SK-N-SH (cell line): ENCODE measurements at regions not wholly inside any gene's neighbourhood (a gene's known extent, or its start where the extent isn't known, plus 50 kb on each side); places are given as distances from the start of the nearest gene placed in this dataset.
A peak's percentile ranks its signal among the peaks of the same experiment; 100 is the strongest.

Experiments
- CTCF ChIA-PET: fragments of 300-600, 350-600 bp; formaldehyde crosslinking; extraction: SDS; loops from one replicate; lab custom pipeline; 2021; lab: Yijun Ruan, JAX
- POLR2A ChIA-PET: fragments of 350-600 bp; sonication (Branson Sonifier 250); formaldehyde crosslinking; extraction: SDS; loops from one replicate; lab custom pipeline; 2020; ENCODE audit warnings: antibody characterized with exemption, inconsistent platforms; lab: Yijun Ruan, JAX
- DNase-seq: peaks from one replicate; pipeline ENCODE4 v3.0.0; 2012
- H2AFZ ChIP-seq: fragments of 200-600 bp; sonication (generic); 2 replicates; pipeline ENCODE4 v1.8.1; 2016; ENCODE audit warnings: antibody characterized with exemption, mild to moderate bottlenecking, low read depth
- H3F3A ChIP-seq: fragments of 200-600 bp; sonication (generic); replicated peaks from 2 replicates; pipeline ENCODE3; 2016; ENCODE audit warnings: antibody characterized with exemption, mild to moderate bottlenecking; ENCODE audit not compliant: insufficient read depth
- H3K27ac ChIP-seq, 2 experiments: fragments of 200-500 bp in 1 of 2; fragments of 200-600 bp in 1 of 2; sonication (Bioruptor generic) in 1 of 2; sonication (generic), shearing (Covaris generic) in 1 of 2; 2 replicates each; pipeline versions ENCODE4 v1.5.1 to v1.6.1; 2014 to 2016; ENCODE audit warnings: low read depth in 2 of 2, inconsistent platforms in 1 of 2, low read length in 1 of 2, mild to moderate bottlenecking in 1 of 2, mixed read lengths in 1 of 2
- H3K27me3 ChIP-seq: fragments of 200-600 bp; sonication (generic), shearing (Covaris generic); 2 replicates; pipeline ENCODE4 v1.6.1; 2016; ENCODE audit warnings: mixed run types; ENCODE audit not compliant: insufficient read depth
- H3K36me3 ChIP-seq, 2 experiments: fragments of 200-500 bp in 1 of 2; fragments of 200-600 bp in 1 of 2; sonication (Bioruptor generic) in 1 of 2; sonication (generic) in 1 of 2; replicated peaks in 1 of 2; 2 replicates each; pipeline versions ENCODE3 to v1.5.1; 2014 to 2016; ENCODE audit warnings: low read length in 1 of 2, mild to moderate bottlenecking in 1 of 2; ENCODE audit not compliant: insufficient read depth in 2 of 2, control insufficient read depth in 1 of 2
- H3K4me1 ChIP-seq, 2 experiments: fragments of 200-500 bp in 1 of 2; fragments of 200-600 bp in 1 of 2; sonication (Bioruptor generic) in 1 of 2; sonication (generic), shearing (Covaris generic) in 1 of 2; 2 replicates each; pipeline versions ENCODE4 v1.5.1 to v1.6.1; 2014 to 2016; ENCODE audit warnings: low read depth in 1 of 2, low read length in 1 of 2, mixed run types in 1 of 2; ENCODE audit not compliant: insufficient read depth in 2 of 2, control insufficient read depth in 1 of 2
- H3K4me2 ChIP-seq: fragments of 200-600 bp; sonication (generic), shearing (Covaris generic); 2 replicates; pipeline ENCODE4 v1.6.1; 2017; ENCODE audit warnings: mixed run types
- H3K4me3 ChIP-seq, 2 experiments: fragments of 200-500 bp in 1 of 2; fragments of 200-600 bp in 1 of 2; sonication (Bioruptor generic) in 1 of 2; sonication (generic), shearing (Covaris generic) in 1 of 2; 2 replicates each; pipeline versions ENCODE4 v1.5.1 to v1.8.1; 2014 to 2016; ENCODE audit warnings: low read depth in 2 of 2, inconsistent platforms in 1 of 2, low read length in 1 of 2, mild to moderate bottlenecking in 1 of 2, mixed read lengths in 1 of 2, moderate library complexity in 1 of 2
- H3K79me2 ChIP-seq: fragments of 200-600 bp; sonication (generic); 2 replicates; pipeline ENCODE4 v1.8.1; 2017; ENCODE audit warnings: mild to moderate bottlenecking; ENCODE audit not compliant: insufficient read depth
- H3K9ac ChIP-seq: fragments of 200-600 bp; sonication (generic); 2 replicates; pipeline ENCODE4 v1.6.1; 2017; ENCODE audit warnings: mixed run types
- H3K9me2 ChIP-seq: fragments of 200-600 bp; sonication (generic); 2 replicates; pipeline ENCODE4 v1.6.1; 2017; ENCODE audit warnings: mixed run types
- H3K9me3 ChIP-seq: fragments of 200-600 bp; sonication (generic); 2 replicates; pipeline ENCODE4 v1.6.1; 2017; ENCODE audit warnings: mixed run types, mild to moderate bottlenecking, moderate library complexity
- H4K20me1 ChIP-seq: fragments of 200-600 bp; sonication (generic); 2 replicates; pipeline ENCODE4 v1.6.1; 2017; ENCODE audit warnings: mild to moderate bottlenecking, mixed run types; ENCODE audit not compliant: insufficient read depth
- FOSL2 ChIP-seq: IDR thresholded peaks from 2 replicates; pipeline ENCODE4 v1.4.0; 2012; ENCODE audit warnings: low read depth, mild to moderate bottlenecking, moderate library complexity, borderline replicate concordance
- GABPA ChIP-seq: IDR thresholded peaks from 2 replicates; pipeline ENCODE4 v1.4.0; 2012; ENCODE audit warnings: low read depth, mild to moderate bottlenecking
- NRF1 ChIP-seq: IDR thresholded peaks from 2 replicates; pipeline ENCODE4 v1.6.1; 2012; ENCODE audit warnings: low read depth, mild to moderate bottlenecking, low read length
- RAD21 ChIP-seq: IDR thresholded peaks from 2 replicates; pipeline ENCODE4 v1.6.1; 2012; ENCODE audit warnings: mild to moderate bottlenecking, low read length
- RCOR1 ChIP-seq: fragments of 150-350 bp; IDR thresholded peaks from 2 replicates; pipeline ENCODE4 v1.6.1; 2017; ENCODE audit warnings: antibody characterized with exemption, low read length
- SIN3A ChIP-seq: IDR thresholded peaks from 2 replicates; pipeline ENCODE4 v1.6.1; 2012; ENCODE audit warnings: low read depth, mild to moderate bottlenecking, low read length, moderate library complexity, borderline replicate concordance
- TCF12 ChIP-seq: IDR thresholded peaks from 2 replicates; pipeline ENCODE4 v1.4.0; 2012
- USF2 ChIP-seq: fragments of 150-350 bp; IDR thresholded peaks from 2 replicates; pipeline ENCODE4 v1.6.1; 2017; ENCODE audit warnings: antibody characterized with exemption, low read length, low read depth, borderline replicate concordance
- YY1 ChIP-seq: IDR thresholded peaks from 2 replicates; pipeline ENCODE4 v1.4.0; 2012; ENCODE audit warnings: low read depth, mild to moderate bottlenecking
- WGBS: methylation state at CpG from one replicate; pipeline ENCODE4 v1.1.6; 2017; ENCODE audit warnings: low lambda C conversion rate; 5-methylcytosine and 5-hydroxymethylcytosine counted together
- TF ChIP-seq, protein P1 (sequence below): IDR thresholded peaks from 2 replicates; pipeline ENCODE4 v1.6.1; 2012; ENCODE audit warnings: mild to moderate bottlenecking, low read depth, low read length, moderate library complexity
- TF ChIP-seq, protein P2 (sequence below): IDR thresholded peaks from 2 replicates; pipeline ENCODE4 v1.4.0; 2012; ENCODE audit warnings: low read depth, borderline replicate concordance

DNA sequence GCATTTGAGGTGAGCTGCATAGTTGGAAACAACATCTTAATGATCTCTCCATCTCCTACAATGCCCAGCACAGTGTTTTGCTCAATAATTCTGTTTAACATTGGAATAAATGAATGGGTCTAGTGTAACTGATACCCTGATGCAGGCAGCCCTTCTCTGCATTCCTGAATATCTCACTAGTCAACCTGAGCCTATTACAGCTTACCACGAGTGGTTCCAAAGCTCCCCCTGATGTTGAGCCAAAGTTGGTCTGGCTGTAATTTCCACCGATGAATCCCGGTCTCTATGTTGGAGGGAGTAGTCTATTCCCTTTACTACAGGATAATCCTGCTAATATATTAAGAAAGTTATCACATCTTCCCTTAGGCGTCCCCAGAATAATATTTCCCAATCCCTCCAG is 63.8 kb downstream of the ZBTB18 start:
- Histone ChIP-seq H3K27ac (peak overlapping the region in 1 of 2 experiments; percentile 98; a peak in 3 of 4 replicates), H3K4me3 (no peak overlapping the region), H3F3A (peaks cover 42% of the 10 kb centered on the region), H3K4me1 (peaks cover 19 to 26% of the 10 kb centered on the region in 2 experiments), H3K36me3 (no peaks in the 10 kb centered on the region), H4K20me1 (no peaks in the 10 kb centered on the region), H3K4me2 (no peak overlapping the region), H3K9ac (no peak overlapping the region), H3K9me3 (no peaks in the 10 kb centered on the region), H3K9me2 (no peaks in the 10 kb centered on the region), H2AFZ (no peak overlapping the region), H3K79me2 (no peaks in the 10 kb centered on the region), H3K27me3 (no peaks in the 10 kb centered on the region)
- TF ChIP-seq RAD21 (peak; percentile 11; the same call in 1 of the 2 replicates), TCF12 (no peak)
- POLR2A ChIA-PET = no interaction called here
- CTCF ChIA-PET = no interaction called here
- no peak for DNase-seq
- WGBS = 77% methylated on average over 4 of the region's 4 CpGs

- ChIA-PET CTCF (no interaction called here), POLR2A (no interaction called here)
- Histone ChIP-seq H3F3A (peaks cover 36% of the 10 kb centered on the region), H3K79me2 (no peaks in the 10 kb centered on the region), H3K4me1 (peaks cover 14 to 26% of the 10 kb centered on the region in 2 experiments), H3K36me3 (no peaks in the 10 kb centered on the region), H2AFZ (no peak overlapping the region), H4K20me1 (no peaks in the 10 kb centered on the region), H3K27ac (no peak overlapping the region), H3K4me2 (no peak overlapping the region), H3K9ac (no peak overlapping the region), H3K9me3 (no peaks in the 10 kb centered on the region), H3K9me2 (no peaks in the 10 kb centered on the region), H3K4me3 (no peak overlapping the region), H3K27me3 (no peaks in the 10 kb centered on the region)
- no peak for DNase-seq
- 95% methylated on average over 3 of the region's 3 CpGs for WGBS
- TF ChIP-seq SIN3A = no peak
- TF ChIP-seq, protein P1, sequence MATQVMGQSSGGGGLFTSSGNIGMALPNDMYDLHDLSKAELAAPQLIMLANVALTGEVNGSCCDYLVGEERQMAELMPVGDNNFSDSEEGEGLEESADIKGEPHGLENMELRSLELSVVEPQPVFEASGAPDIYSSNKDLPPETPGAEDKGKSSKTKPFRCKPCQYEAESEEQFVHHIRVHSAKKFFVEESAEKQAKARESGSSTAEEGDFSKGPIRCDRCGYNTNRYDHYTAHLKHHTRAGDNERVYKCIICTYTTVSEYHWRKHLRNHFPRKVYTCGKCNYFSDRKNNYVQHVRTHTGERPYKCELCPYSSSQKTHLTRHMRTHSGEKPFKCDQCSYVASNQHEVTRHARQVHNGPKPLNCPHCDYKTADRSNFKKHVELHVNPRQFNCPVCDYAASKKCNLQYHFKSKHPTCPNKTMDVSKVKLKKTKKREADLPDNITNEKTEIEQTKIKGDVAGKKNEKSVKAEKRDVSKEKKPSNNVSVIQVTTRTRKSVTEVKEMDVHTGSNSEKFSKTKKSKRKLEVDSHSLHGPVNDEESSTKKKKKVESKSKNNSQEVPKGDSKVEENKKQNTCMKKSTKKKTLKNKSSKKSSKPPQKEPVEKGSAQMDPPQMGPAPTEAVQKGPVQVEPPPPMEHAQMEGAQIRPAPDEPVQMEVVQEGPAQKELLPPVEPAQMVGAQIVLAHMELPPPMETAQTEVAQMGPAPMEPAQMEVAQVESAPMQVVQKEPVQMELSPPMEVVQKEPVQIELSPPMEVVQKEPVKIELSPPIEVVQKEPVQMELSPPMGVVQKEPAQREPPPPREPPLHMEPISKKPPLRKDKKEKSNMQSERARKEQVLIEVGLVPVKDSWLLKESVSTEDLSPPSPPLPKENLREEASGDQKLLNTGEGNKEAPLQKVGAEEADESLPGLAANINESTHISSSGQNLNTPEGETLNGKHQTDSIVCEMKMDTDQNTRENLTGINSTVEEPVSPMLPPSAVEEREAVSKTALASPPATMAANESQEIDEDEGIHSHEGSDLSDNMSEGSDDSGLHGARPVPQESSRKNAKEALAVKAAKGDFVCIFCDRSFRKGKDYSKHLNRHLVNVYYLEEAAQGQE = no peak
- no peak for TF ChIP-seq RCOR1
- TF ChIP-seq GABPA = no peak
- no peak for TF ChIP-seq FOSL2
- no peak for TF ChIP-seq TCF12
- no peak for TF ChIP-seq YY1
- no peak for TF ChIP-seq NRF1
- TF ChIP-seq USF2 = no peak
- TF ChIP-seq, protein P2, sequence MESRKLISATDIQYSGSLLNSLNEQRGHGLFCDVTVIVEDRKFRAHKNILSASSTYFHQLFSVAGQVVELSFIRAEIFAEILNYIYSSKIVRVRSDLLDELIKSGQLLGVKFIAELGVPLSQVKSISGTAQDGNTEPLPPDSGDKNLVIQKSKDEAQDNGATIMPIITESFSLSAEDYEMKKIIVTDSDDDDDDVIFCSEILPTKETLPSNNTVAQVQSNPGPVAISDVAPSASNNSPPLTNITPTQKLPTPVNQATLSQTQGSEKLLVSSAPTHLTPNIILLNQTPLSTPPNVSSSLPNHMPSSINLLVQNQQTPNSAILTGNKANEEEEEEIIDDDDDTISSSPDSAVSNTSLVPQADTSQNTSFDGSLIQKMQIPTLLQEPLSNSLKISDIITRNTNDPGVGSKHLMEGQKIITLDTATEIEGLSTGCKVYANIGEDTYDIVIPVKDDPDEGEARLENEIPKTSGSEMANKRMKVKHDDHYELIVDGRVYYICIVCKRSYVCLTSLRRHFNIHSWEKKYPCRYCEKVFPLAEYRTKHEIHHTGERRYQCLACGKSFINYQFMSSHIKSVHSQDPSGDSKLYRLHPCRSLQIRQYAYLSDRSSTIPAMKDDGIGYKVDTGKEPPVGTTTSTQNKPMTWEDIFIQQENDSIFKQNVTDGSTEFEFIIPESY = no peak
Observed at GRCh38 chr1:244116946-244117345, 65.9 kb downstream of the ZBTB18 start.
